Kidney glomerular epithelial cell (primary cell): ENCODE measurements at regions not wholly inside any gene's neighbourhood (a gene's known extent, or its start where the extent isn't known, plus 50 kb on each side); places are given as distances from the start of the nearest gene placed in this dataset.

Source experiments
- DNase-seq: peaks from one replicate; lab custom pipeline; 2025; lab: John Stamatoyannopoulos, UW

- no peak for DNase-seq
These were observed 366.2 kb downstream of the HRH4 start for GRCh38 chr18:24826605-24827004.

- no peak for DNase-seq
These were observed 367.1 kb downstream of the HRH4 start for GRCh38 chr18:24827501-24827900.

DNA sequence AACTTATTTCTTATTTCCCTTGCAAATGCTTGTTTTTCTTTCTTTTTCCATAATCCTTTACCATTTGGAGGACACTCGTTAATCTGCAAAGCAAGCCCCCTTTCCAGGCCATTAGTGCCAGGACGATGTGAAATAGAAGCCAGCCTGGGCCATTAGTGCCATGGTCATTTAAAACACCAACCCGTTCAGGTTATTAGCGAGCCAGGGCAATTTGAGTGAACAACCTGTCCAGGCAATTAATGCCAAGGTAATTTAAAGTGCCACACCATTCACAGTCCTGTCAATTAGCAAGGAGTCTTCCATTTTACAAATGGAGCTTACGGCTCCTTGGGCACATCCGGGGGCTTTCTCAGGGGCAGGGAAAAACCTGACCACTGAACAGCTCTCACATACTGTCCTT is 370.6 kb downstream of the HRH4 start:
- DNase-seq: no peak

- peak; percentile 48 for DNase-seq
These were observed 371.6 kb downstream of the HRH4 start for GRCh38 chr18:24831871-24832665.

DNA sequence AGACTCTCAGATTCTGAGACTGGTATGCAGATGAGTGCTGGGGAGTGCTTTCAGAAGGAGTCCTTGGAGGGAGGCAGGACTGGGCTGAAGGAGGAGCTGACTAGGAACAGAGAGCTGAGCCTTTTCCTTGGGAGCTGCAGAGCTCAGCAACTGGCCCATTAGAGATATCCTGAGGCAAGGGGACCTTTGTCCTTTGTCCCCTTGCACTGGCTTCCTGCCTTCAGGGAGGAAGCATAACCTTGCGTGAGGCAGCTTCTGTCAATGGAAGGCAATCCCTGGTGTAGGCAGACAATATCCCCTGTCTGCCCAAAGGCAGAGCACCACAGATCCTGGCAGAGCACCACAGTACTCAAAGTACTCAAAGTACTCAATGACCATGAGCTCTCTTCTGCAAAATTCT is 375.3 kb downstream of the HRH4 start:
- no peak for DNase-seq

DNA sequence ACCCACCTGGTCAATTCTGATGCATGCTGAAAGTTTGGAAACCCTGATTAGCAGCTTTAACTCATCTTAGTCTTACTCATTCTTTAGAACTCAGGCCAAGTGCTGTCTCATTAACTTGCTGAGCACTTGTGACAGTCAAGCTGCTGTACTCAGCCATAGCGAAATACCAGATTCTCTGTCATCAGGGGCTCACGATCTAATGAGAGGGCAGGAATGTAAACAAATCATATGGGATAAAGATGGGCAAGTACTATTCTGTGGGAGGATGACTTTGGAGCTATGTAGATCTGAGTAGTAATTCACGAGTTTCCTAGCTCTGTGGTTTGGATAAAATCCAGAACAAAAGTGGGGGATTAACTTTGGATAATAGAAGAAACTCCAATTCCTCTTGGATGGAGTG is 376.6 kb downstream of the HRH4 start:
- DNase-seq: peak; percentile 19

GRCh38 chr18:24840051-24840450 is 379.6 kb downstream of the HRH4 start:
- no peak for DNase-seq

DNA sequence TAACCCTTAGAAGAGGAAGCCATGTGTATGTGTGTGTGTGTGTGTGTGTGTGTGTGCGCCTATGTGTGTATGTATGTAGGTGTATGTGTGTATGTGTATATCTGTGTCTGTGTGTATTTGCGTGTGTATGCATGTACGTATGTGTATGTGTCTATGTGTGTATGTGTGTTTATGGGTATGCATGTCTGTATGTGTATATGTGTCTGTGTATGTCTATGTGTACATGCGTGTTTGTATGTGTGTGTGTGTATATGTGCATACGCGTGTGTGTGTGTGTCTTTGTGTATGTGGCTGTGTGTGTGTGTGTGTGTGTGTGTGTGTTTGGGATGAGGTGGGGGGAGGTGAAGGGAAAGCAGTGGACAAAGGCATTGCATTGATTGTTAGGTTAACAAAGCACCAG is 380.2 kb downstream of the HRH4 start:
- DNase-seq: no peak

- no peak for DNase-seq
These were observed 381.1 kb downstream of the HRH4 start for GRCh38 chr18:24841536-24841935.

- DNase-seq: no peak
These were observed 382.7 kb downstream of the HRH4 start for GRCh38 chr18:24843123-24843522.

GRCh38 chr18:24846138-24846537 is 385.7 kb downstream of the HRH4 start:
- DNase-seq: no peak

DNA sequence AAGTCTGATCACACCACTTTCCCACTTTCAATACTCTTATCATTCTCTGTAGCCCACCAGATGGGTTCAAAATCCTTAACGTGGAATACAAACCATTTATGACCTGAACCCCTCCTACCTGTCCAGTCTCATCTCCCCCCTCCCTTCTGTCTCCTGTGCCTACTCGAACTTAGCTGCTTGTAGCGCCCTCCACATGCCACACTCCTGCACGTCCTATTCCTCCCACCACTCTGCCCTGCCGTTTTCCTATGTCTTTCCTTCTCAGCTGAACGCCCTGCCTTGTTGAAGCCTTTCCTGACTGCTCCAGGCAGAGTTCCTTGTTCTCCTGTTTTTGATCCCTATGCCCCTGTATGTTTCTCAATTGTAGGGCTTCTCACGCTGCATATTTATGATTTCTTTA is 390.1 kb downstream of the HRH4 start:
- DNase-seq: no peak

GRCh38 chr18:24853076-24853475 is 392.6 kb downstream of the HRH4 start:
- no peak for DNase-seq

DNA sequence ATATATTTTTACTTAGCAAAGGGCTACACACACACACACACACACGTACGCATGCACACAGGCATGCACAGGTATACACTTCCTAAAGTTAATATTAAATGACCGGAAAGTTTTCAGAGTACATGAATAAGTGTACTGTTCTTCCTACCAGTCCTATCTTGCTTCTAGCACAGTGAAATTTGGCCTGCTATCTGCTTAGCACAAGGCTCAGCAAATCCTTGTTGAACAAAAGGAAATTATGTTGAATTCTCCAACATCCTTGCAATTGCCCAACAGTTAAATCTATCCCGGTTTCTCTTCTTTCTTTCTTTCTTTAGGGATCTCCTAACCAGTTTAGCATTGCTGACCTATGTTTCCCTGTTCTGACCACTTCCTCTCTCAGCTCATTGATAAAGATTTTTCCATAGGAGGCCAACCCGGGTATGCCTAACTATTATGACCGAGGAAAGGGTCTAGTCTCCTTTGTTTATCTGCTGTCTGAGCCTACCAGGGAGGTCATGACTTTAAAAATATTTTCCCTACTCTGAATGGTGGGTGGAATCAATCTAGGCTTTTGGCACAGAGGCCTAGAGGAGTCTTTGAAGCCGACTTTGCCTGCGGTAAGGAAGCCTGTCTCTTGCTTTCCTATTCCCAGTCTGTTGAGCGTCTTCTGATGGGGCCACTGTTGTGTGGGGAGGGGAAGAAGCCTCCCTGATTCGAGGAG is 400.7 kb downstream of the HRH4 start:
- DNase-seq: no peak

DNA sequence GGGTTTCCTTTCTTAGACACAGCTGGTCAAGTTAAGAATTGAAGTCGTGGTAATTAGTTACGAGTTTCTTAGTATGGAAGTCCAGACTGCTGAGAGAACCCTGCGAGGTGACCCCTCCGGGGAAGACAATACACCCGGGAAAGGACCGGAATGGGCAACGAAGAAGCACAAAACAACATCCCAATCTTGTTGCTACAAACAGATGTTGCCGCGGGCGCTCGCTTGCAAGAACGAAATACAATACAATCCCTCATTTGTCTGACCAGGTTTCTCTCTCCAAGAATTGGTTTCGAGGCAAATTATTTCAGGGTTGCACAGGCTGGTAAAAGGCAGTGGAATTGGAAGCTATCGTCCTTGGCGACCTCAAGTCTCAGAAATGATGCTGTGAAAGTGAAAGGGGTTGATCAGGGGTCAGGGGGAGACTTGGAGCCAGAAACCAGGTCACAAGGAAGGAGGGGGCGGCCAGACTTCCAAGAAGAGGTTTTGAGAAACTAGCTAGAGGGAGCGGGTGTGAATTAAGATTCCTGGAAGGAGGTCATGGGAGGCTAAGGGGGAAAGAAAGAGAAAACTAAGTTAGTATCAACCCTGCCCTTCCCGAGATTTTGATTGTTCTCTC is 401.9 kb downstream of the HRH4 start:
- DNase-seq: no peak

GRCh38 chr18:24868311-24868710 is 407.9 kb downstream of the HRH4 start:
- no peak for DNase-seq

GRCh38 chr18:24868760-24869237 is 408.4 kb downstream of the HRH4 start:
- DNase-seq: no peak

- no peak for DNase-seq
These were observed 408.8 kb downstream of the HRH4 start for GRCh38 chr18:24869285-24869684.

- no peak for DNase-seq
These were observed 414.8 kb downstream of the HRH4 start for GRCh38 chr18:24875286-24875685.

DNA sequence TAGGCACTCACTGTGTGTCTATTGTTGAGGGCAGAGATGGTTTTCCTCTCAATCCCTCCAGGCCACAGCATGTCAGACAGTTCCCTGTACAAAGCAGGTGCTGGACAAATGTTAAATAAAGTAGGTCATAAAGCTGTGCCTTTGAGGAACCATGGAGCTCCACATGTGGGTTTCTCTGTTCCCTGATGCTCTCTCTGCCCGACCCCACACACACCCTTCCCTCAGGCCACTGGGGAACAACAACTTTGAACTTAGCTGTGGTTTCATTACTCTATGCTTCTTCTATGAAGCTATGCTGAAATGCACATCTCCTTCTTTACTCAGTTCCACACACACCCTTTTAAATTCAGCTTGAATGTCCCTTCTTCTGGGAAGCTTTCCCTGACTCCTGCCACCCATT is 415.3 kb downstream of the HRH4 start:
- DNase-seq: no peak

DNA sequence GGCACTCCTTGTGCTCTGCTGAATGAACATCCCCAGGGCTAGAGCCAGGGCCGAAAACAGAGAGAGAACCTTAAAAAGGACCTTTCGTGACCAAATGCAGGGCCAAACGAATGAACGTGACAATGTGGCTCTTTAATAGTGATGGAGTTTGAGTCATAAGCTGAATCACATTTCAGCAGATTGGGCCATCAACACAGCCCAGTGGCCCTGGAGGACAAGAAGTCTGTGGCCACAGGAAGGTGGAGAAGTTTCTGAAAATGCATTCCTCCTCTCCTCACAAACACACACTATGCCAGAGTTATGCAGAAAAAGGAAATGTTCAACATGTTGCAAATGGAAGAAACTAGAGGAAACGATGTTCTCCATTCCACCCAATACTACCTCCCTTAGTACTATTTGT is 415.8 kb downstream of the HRH4 start:
- DNase-seq: no peak

- no peak for DNase-seq
These were observed 416.6 kb downstream of the HRH4 start for GRCh38 chr18:24877066-24877465.

DNA sequence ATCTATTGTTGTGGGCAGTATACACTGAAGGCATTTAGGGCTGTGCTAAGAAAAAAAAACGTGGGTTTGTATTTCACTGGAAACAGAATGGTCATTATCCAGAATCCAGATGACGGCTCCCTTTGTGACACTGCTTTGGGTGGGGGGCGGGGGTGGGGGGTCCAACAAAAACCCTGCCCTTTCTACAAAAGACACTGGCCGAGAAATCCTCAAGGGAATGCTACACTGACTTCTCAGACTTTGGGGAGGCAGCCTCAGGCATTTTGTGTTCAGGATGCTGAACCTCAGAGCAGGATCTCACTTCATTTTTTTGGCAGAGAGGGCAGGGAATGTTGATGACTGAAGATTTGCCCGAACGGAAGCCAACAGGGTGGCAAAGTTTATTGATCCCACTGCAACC is 417.1 kb downstream of the HRH4 start:
- no peak for DNase-seq
